RWPE2 (cell line): ENCODE measurements at regions not wholly inside any gene's neighbourhood (a gene's known extent, or its start where the extent isn't known, plus 50 kb on each side); places are given as distances from the start of the nearest gene placed in this dataset.

Source experiments
- ATAC-seq: fragments of 200-7000 bp; cut with Tn5 transposase; 3 replicates; pipeline ENCODE4 v1.9.1; 2021; ENCODE audit warnings: low read depth
- DNase-seq: peaks from one replicate; pipeline ENCODE4 v3.0.0-alpha.2; 2020; ENCODE audit warnings: low spot score
- H3K27ac ChIP-seq: fragments of 450-650 bp; 2 replicates; pipeline ENCODE4 v1.5.1; 2017; ENCODE audit warnings: mild to moderate bottlenecking; ENCODE audit not compliant: poor library complexity, severe bottlenecking
- H3K27me3 ChIP-seq: fragments of 250-450 bp; sonication (Bioruptor Pico); 2 replicates; pipeline ENCODE4 v1.5.1; 2021; ENCODE audit warnings: mild to moderate bottlenecking, moderate library complexity; ENCODE audit not compliant: insufficient read depth, poor library complexity, severe bottlenecking
- H3K36me3 ChIP-seq: fragments of 250-450 bp; sonication (Bioruptor Pico); 2 replicates; pipeline ENCODE4 v1.5.1; 2020; ENCODE audit warnings: low read depth, mild to moderate bottlenecking, moderate library complexity
- H3K4me1 ChIP-seq: fragments of 250-450 bp; sonication (Bioruptor Pico); 2 replicates; pipeline ENCODE4 v1.5.1; 2021; ENCODE audit warnings: mild to moderate bottlenecking, moderate library complexity; ENCODE audit not compliant: insufficient read depth, poor library complexity, severe bottlenecking
- H3K4me3 ChIP-seq: fragments of 250-450 bp; sonication (Bioruptor Pico); 2 replicates; pipeline ENCODE4 v1.5.1; 2021; ENCODE audit warnings: mild to moderate bottlenecking, moderate library complexity; ENCODE audit not compliant: severe bottlenecking
- H3K9me3 ChIP-seq: fragments of 250-450 bp; sonication (Bioruptor Pico); 2 replicates; pipeline ENCODE4 v1.5.1; 2021; ENCODE audit warnings: mild to moderate bottlenecking, moderate library complexity; ENCODE audit not compliant: severe bottlenecking
- TF ChIP-seq, protein P1 (sequence below): fragments of 450-650 bp; IDR thresholded peaks from one replicate; pipeline ENCODE4 v1.5.1; 2017; ENCODE audit warnings: mild to moderate bottlenecking, moderate library complexity; ENCODE audit not compliant: poor library complexity, severe bottlenecking

DNA sequence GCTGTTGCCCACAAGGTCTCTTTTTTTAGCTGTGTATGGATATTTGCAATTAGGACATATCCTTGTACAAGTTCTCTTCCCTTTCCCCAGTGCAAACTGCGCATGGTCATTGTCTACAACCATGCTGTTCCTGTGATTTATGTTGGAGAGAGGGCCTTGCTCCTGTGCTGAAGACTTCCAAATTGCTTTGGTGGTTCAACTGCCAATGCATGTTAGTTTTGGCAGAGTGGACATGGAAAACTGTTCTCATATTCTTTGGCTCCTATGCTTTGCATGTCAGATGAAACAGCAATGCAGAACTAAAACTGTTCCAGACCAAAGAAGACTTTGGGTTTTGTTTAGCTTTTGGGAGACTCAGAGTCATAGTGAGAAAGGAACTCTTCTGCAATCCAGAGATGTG is 148.8 kb upstream of the EDNRA start:
- no peak overlapping the region for H3K27ac ChIP-seq
- no peaks in the 10 kb centered on the region for H3K27me3 ChIP-seq
- no peaks in the 10 kb centered on the region for H3K36me3 ChIP-seq
- H3K9me3 ChIP-seq, result peaks cover 1% of the 10 kb centered on the region
- no peak overlapping the region for H3K4me3 ChIP-seq
- peaks cover 7% of the 10 kb centered on the region for H3K4me1 ChIP-seq
- TF ChIP-seq, protein P1, sequence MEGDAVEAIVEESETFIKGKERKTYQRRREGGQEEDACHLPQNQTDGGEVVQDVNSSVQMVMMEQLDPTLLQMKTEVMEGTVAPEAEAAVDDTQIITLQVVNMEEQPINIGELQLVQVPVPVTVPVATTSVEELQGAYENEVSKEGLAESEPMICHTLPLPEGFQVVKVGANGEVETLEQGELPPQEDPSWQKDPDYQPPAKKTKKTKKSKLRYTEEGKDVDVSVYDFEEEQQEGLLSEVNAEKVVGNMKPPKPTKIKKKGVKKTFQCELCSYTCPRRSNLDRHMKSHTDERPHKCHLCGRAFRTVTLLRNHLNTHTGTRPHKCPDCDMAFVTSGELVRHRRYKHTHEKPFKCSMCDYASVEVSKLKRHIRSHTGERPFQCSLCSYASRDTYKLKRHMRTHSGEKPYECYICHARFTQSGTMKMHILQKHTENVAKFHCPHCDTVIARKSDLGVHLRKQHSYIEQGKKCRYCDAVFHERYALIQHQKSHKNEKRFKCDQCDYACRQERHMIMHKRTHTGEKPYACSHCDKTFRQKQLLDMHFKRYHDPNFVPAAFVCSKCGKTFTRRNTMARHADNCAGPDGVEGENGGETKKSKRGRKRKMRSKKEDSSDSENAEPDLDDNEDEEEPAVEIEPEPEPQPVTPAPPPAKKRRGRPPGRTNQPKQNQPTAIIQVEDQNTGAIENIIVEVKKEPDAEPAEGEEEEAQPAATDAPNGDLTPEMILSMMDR, result no peak
- DNase-seq, result no peak
- ATAC-seq, result no peak

DNA sequence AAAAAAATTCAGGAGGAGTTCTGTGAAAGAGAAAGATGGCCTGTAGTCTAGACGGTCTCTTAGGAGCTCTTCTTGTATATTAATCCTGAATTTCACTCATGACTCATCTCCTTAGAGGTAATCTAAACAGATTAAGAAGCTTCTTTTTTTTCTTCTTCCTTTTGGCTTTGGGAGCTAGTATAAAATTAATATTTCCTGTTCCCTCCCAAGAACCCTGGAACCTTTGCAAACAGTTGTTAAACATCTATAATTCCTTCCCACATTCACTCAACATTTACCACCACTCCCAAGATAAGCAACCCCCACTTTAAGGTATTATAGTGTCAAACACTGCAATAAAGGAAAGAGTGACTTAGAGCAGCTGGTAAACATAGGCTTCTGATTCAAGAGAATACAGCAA is 146.4 kb upstream of the EDNRA start:
- TF ChIP-seq, protein P1, result no peak
- no peak for DNase-seq
- no peak for ATAC-seq
- Histone ChIP-seq H3K9me3 (peaks cover 1% of the 10 kb centered on the region), H3K4me1 (peaks cover 7% of the 10 kb centered on the region), H3K36me3 (no peaks in the 10 kb centered on the region), H3K4me3 (no peak overlapping the region), H3K27me3 (no peaks in the 10 kb centered on the region), H3K27ac (no peak overlapping the region)

DNA sequence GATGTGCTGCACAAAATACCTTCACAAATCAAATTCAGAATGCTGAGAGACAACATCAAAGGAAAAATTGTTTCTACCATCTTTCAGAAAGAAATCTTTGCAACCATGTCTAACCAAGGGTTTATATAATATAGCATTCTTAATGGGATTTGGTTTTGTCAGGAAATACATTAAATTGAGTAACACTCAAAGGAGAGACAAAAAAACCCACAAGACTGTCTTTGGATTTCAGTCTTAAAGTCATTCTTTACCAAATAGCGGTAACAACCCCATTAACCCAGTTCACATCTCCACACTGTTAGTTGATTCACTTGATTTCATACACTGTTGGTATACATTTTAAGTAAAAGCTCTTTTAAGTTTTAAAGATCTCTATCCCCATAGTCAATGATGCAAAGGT is 145.7 kb upstream of the EDNRA start:
- TF ChIP-seq, protein P1, result no peak
- H3K4me1 ChIP-seq, result peaks cover 7% of the 10 kb centered on the region
- H3K27me3 ChIP-seq, result no peaks in the 10 kb centered on the region
- H3K27ac ChIP-seq, result no peak overlapping the region
- H3K36me3 ChIP-seq, result no peaks in the 10 kb centered on the region
- DNase-seq, result no peak
- H3K4me3 ChIP-seq, result no peak overlapping the region
- peaks cover 1% of the 10 kb centered on the region for H3K9me3 ChIP-seq
- no peak for ATAC-seq

DNA sequence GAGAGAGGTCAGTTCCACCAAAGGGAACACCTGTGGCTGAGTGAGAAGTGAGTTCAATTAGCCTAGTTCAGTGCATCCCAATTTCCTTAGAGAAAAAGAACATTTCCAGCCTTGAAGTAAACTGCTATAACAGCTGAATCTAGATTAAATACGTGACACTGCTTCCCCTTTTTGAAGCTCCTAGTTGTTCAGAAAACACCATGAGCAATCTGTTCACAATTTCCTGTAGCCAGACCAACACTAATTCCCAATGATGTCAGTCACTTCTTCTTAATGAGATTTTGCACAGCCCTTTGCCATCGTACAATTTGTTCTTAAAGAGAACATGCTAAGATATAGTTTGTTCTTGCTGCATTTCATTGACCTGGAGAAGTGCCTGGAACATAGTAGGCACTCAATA is 144.6 kb upstream of the EDNRA start:
- Histone ChIP-seq H3K4me3 (no peak overlapping the region), H3K4me1 (peaks cover 7% of the 10 kb centered on the region), H3K9me3 (peaks cover 1% of the 10 kb centered on the region), H3K27me3 (no peaks in the 10 kb centered on the region), H3K27ac (no peak overlapping the region), H3K36me3 (no peaks in the 10 kb centered on the region)
- ATAC-seq (no peak), DNase-seq (no peak)
- TF ChIP-seq, protein P1, result no peak

DNA sequence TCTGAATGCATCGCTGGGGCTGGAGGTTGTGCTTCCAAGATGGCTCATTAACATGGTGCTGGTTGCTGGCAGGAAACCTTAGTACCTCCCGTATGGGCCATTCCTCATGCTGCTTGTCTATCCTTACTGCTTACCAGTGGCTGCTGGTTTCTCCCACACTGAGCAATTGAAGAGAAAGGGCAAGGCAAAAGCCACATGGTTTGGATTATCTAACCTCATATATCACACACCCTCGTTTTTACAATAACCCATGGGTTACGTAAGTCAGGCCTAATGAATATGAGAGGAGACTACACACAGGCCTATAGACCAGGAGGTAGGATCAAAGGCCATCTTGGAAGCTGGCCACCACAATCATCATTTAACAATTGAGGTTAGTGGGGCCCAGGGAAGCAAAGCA is 141.8 kb upstream of the EDNRA start:
- H3K27me3 ChIP-seq, result no peaks in the 10 kb centered on the region
- H3K36me3 ChIP-seq, result no peaks in the 10 kb centered on the region
- ATAC-seq, result no peak
- peaks cover 7% of the 10 kb centered on the region for H3K4me1 ChIP-seq
- TF ChIP-seq, protein P1, result no peak
- H3K9me3 ChIP-seq, result peaks cover 1% of the 10 kb centered on the region
- no peak overlapping the region for H3K4me3 ChIP-seq
- no peak for DNase-seq
- no peak overlapping the region for H3K27ac ChIP-seq
